ENCODE measurements at regions not wholly inside any gene's neighbourhood (a gene's known extent, or its start where the extent isn't known, plus 50 kb on each side); places are given as distances from the start of the nearest gene placed in this dataset.
"Not testable (repeated sequence)": the region's sequence is repeated elsewhere in the genome, so short reads cannot be mapped to it uniquely, and the experiment has no call there.

- ATAC-seq: peak; percentile 86
- intact Hi-C loops (cut with micrococcal nuclease): no loop called here
- DNase-seq: no peak
Observed at GRCh38 chr2:156763174-156763573, 327.0 kb downstream of the GPD2 start.

- DNase-seq (no peak), ATAC-seq (no peak)
- intact Hi-C loops (cut with micrococcal nuclease): no loop called here
Observed at GRCh38 chr2:156765043-156765442, 328.9 kb downstream of the GPD2 start.

GRCh38 chr2:156765450-156765849 lies 329.3 kb downstream of the GPD2 start:
- intact Hi-C loops (cut with micrococcal nuclease): no loop called here

GRCh38 chr2:156769802-156770201 lies 333.6 kb downstream of the GPD2 start:
- ATAC-seq (no peak), DNase-seq (no peak)
- intact Hi-C loops (cut with micrococcal nuclease): no loop called here

More at GRCh38 chr2:156765450-156765849, 329.3 kb downstream of the GPD2 start:
- ATAC-seq (no peak), DNase-seq (no peak)

- DNase-seq (no peak), ATAC-seq (no peak)
- intact Hi-C loops (cut with micrococcal nuclease): no loop called here
Observed at GRCh38 chr2:156778916-156779315, 342.7 kb downstream of the GPD2 start.

- ATAC-seq: no peak
- intact Hi-C loops (cut with micrococcal nuclease): no loop called here
- DNase-seq: no peak
Observed at GRCh38 chr2:156779416-156780120, 343.4 kb downstream of the GPD2 start.

- intact Hi-C loops (cut with micrococcal nuclease); ATAC-seq; DNase-seq: not testable (repeated sequence)
Observed at GRCh38 chr2:156781677-156782076, 345.5 kb downstream of the GPD2 start.

- intact Hi-C loops (cut with micrococcal nuclease): no loop called here
- no peak for ATAC-seq
- DNase-seq: no peak
Observed at GRCh38 chr2:156784020-156784701, 348.0 kb downstream of the GPD2 start.

- intact Hi-C loops (cut with micrococcal nuclease): no loop called here
- no peak for DNase-seq
- ATAC-seq: peak; percentile 98
Observed at GRCh38 chr2:156787517-156787916, 351.3 kb downstream of the GPD2 start.

- no peak for ATAC-seq
- intact Hi-C loops (cut with micrococcal nuclease): no loop called here
- no peak for DNase-seq
Observed at GRCh38 chr2:156790343-156791037, 354.3 kb downstream of the GPD2 start.

GRCh38 chr2:156792242-156792840 lies 356.2 kb downstream of the GPD2 start:
- DNase-seq: no peak
- intact Hi-C loops (cut with micrococcal nuclease): no loop called here
- no peak for ATAC-seq

- ATAC-seq (no peak), DNase-seq (no peak)
- intact Hi-C loops (cut with micrococcal nuclease): no loop called here
Observed at GRCh38 chr2:156797832-156798231, 361.7 kb downstream of the GPD2 start.

- no peak for DNase-seq
Observed at GRCh38 chr2:156800065-156800653, 364.0 kb downstream of the GPD2 start.

GRCh38 chr2:156800781-156801361 lies 364.7 kb downstream of the GPD2 start:
- intact Hi-C loops (cut with micrococcal nuclease): no loop called here
- no peak for DNase-seq
- ATAC-seq: no peak

More at GRCh38 chr2:156800065-156800653, 364.0 kb downstream of the GPD2 start:
- intact Hi-C loops (cut with micrococcal nuclease): no loop called here
- ATAC-seq: no peak

- intact Hi-C loops (cut with micrococcal nuclease): no loop called here
- DNase-seq: no peak
- ATAC-seq: no peak
Observed at GRCh38 chr2:156803243-156803642, 367.1 kb downstream of the GPD2 start.

GRCh38 chr2:156803967-156804366 lies 367.8 kb downstream of the GPD2 start:
- DNase-seq (no peak), ATAC-seq (no peak)
- intact Hi-C loops (cut with micrococcal nuclease): no loop called here

GRCh38 chr2:156810094-156810493 lies 373.9 kb downstream of the GPD2 start:
- no peak for DNase-seq
- no peak for ATAC-seq
- intact Hi-C loops (cut with micrococcal nuclease): no loop called here

- ATAC-seq (no peak), DNase-seq (no peak)
- intact Hi-C loops (cut with micrococcal nuclease): no loop called here
Observed at GRCh38 chr2:156812496-156812895, 376.3 kb downstream of the GPD2 start.

- intact Hi-C loops (cut with micrococcal nuclease): no loop called here
- ATAC-seq (no peak), DNase-seq (no peak)
Observed at GRCh38 chr2:156817430-156817829, 381.3 kb downstream of the GPD2 start.
